C4-2B (cell line): ENCODE measurements at regions not wholly inside any gene's neighbourhood (a gene's known extent, or its start where the extent isn't known, plus 50 kb on each side); places are given as distances from the start of the nearest gene placed in this dataset.

Experiments used
- CTCF ChIP-seq: fragments of 450-650 bp; conservative IDR thresholded peaks from 2 replicates; pipeline ENCODE4 v1.5.1; 2017; ENCODE audit warnings: mild to moderate bottlenecking
- ZFX ChIP-seq: fragments of 450-650 bp; IDR thresholded peaks from 2 replicates; pipeline ENCODE4 v1.6.1; 2017

GRCh38 chr18:53686965-53687364 lies 537.5 kb downstream of the MBD2 start:
- TF ChIP-seq CTCF = peak; percentile 29
- no peak for TF ChIP-seq ZFX
